ENCODE measurements at regions not wholly inside any gene's neighbourhood (a gene's known extent, or its start where the extent isn't known, plus 50 kb on each side); places are given as distances from the start of the nearest gene placed in this dataset.

GRCh38 chr6:111982681-111983080 lies 71.2 kb upstream of the CCN6 start:
- Histone ChIP-seq H3K9me3 (ENCODE audit: control insufficient read depth in 2 of 2, insufficient read depth in 1 of 2, low read depth in 1 of 2, low read length in 1 of 2) (no peaks in the 10 kb centered on the region), H3K4me3 (ENCODE audit: low read depth in 1 of 2, low read length in 2 of 2) (no peak overlapping the region), H3K36me3 (ENCODE audit: control insufficient read depth in 2 of 2, insufficient read depth in 2 of 2, low read length in 1 of 2) (no peaks in the 10 kb centered on the region), H3K4me1 (ENCODE audit: control insufficient read depth in 2 of 2, insufficient read depth in 2 of 2, low read length in 1 of 2) (peaks cover 0 to 12% of the 10 kb centered on the region in 2 donors), H3K27ac (ENCODE audit: low read depth in 2 of 2, low read length in 1 of 2) (peak overlapping the region; percentile 34 to 42), H3K27me3 (ENCODE audit: control insufficient read depth in 1 of 2, insufficient read depth in 2 of 2, low read length in 2 of 2) (no peaks in the 10 kb centered on the region)
- 57 to 64% methylated on average over 1 of the region's 1 CpG for WGBS, 2 donors

DNA sequence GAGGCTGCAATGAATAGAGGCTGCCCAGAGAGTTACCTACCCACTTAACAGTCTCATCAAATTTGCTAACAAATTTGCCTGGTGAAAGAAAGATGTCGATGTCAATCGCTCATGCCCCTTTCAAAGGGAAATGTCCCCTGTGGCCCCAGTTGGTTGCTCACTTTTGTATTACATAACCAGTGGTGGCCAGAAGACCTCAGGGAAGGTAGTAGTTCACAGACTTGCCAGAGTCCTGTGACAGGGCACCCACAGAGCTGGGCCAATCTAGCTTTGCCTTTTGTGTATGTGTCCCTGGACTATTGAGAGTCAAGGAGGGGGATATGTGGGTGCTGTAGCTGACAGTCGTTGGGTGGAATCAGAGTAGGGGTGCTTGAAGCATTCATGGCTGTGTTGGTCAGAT lies 70.7 kb upstream of the CCN6 start:
- no peaks in the 10 kb centered on the region for H3K9me3 ChIP-seq (ENCODE audit: control insufficient read depth in 2 of 2, insufficient read depth in 1 of 2, low read depth in 1 of 2, low read length in 1 of 2)
- H3K4me3 ChIP-seq (ENCODE audit: low read depth in 1 of 2, low read length in 2 of 2), result no peak overlapping the region
- H3K4me1 ChIP-seq (ENCODE audit: control insufficient read depth in 2 of 2, insufficient read depth in 2 of 2, low read length in 1 of 2), result peaks cover 0 to 13% of the 10 kb centered on the region in 2 donors
- H3K36me3 ChIP-seq (ENCODE audit: control insufficient read depth in 2 of 2, insufficient read depth in 2 of 2, low read length in 1 of 2), result no peaks in the 10 kb centered on the region
- H3K27me3 ChIP-seq (ENCODE audit: control insufficient read depth in 1 of 2, insufficient read depth in 2 of 2, low read length in 2 of 2), result no peaks in the 10 kb centered on the region
- H3K27ac ChIP-seq (ENCODE audit: low read depth in 2 of 2, low read length in 1 of 2), result peak overlapping the region; percentile 42 to 78
- 92 to 95% methylated on average over 3 of the region's 3 CpGs for WGBS, 2 donors

GRCh38 chr6:111984081-111984480 lies 69.8 kb upstream of the CCN6 start:
- H3K4me3 ChIP-seq (ENCODE audit: low read depth in 1 of 2, low read length in 2 of 2), result no peak overlapping the region
- peaks cover 0 to 13% of the 10 kb centered on the region in 2 donors for H3K4me1 ChIP-seq (ENCODE audit: control insufficient read depth in 2 of 2, insufficient read depth in 2 of 2, low read length in 1 of 2)
- no peaks in the 10 kb centered on the region for H3K27me3 ChIP-seq (ENCODE audit: control insufficient read depth in 1 of 2, insufficient read depth in 2 of 2, low read length in 2 of 2)
- no peaks in the 10 kb centered on the region for H3K36me3 ChIP-seq (ENCODE audit: control insufficient read depth in 2 of 2, insufficient read depth in 2 of 2, low read length in 1 of 2)
- no peak overlapping the region for H3K27ac ChIP-seq (ENCODE audit: low read depth in 2 of 2, low read length in 1 of 2)
- WGBS, 2 donors, result 79 to 93% methylated on average over 4 of the region's 4 CpGs
- no peaks in the 10 kb centered on the region for H3K9me3 ChIP-seq (ENCODE audit: control insufficient read depth in 2 of 2, insufficient read depth in 1 of 2, low read depth in 1 of 2, low read length in 1 of 2)

DNA sequence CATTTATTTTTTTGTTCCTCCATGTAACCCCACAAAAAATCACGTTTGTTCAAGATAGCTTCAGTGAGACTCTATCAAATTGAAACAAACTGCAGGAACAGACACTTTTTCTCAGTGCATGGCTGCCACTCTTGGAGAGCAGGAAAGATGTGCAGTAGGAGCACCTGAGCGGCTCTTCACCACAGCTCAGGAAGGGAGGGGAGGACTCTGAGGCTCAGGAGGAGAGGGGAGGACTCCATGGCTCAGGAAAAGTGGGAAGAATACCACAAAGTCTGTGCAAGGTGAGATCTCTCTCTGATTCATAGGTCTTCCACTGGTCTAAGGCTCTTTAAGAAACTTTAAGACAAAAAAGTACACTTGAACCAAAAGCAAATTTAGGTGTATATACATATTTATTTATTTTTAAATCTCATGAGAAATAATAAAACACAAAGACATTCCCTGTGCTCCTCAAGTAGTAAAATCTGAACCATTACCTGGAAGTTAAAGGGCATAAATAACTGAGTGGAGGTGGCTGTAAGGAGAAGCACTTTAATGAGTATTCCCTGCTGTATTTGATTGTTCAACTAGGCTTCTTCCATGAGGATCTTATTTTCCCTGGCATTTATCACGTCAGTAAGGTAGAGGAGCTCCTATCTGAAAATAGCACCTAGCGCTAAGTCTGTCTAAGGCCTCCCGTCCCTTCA lies 69.2 kb upstream of the CCN6 start:
- Histone ChIP-seq H3K9me3 (ENCODE audit: control insufficient read depth in 2 of 2, insufficient read depth in 1 of 2, low read depth in 1 of 2, low read length in 1 of 2) (no peaks in the 10 kb centered on the region), H3K27me3 (ENCODE audit: control insufficient read depth in 1 of 2, insufficient read depth in 2 of 2, low read length in 2 of 2) (no peaks in the 10 kb centered on the region), H3K27ac (ENCODE audit: low read depth in 2 of 2, low read length in 1 of 2) (peak overlapping the region; percentile 31 to 73), H3K36me3 (ENCODE audit: control insufficient read depth in 2 of 2, insufficient read depth in 2 of 2, low read length in 1 of 2) (no peaks in the 10 kb centered on the region), H3K4me1 (ENCODE audit: control insufficient read depth in 2 of 2, insufficient read depth in 2 of 2, low read length in 1 of 2) (peaks cover 0 to 13% of the 10 kb centered on the region in 2 donors), H3K4me3 (ENCODE audit: low read depth in 1 of 2, low read length in 2 of 2) (no peak overlapping the region)
- 72 to 76% methylated on average over 5 of the region's 5 CpGs for WGBS, 2 donors

GRCh38 chr6:111985202-111985731 lies 68.6 kb upstream of the CCN6 start:
- peak overlapping the region; percentile 80 to 83 for H3K27ac ChIP-seq (ENCODE audit: low read depth in 2 of 2, low read length in 1 of 2)
- H3K27me3 ChIP-seq (ENCODE audit: control insufficient read depth in 1 of 2, insufficient read depth in 2 of 2, low read length in 2 of 2), result no peaks in the 10 kb centered on the region
- WGBS, 2 donors, result 53 to 66% methylated on average over 4 of the region's 4 CpGs
- no peak overlapping the region for H3K4me3 ChIP-seq (ENCODE audit: low read depth in 1 of 2, low read length in 2 of 2)
- H3K9me3 ChIP-seq (ENCODE audit: control insufficient read depth in 2 of 2, insufficient read depth in 1 of 2, low read depth in 1 of 2, low read length in 1 of 2), result no peaks in the 10 kb centered on the region
- peaks cover 0 to 13% of the 10 kb centered on the region in 2 donors for H3K4me1 ChIP-seq (ENCODE audit: control insufficient read depth in 2 of 2, insufficient read depth in 2 of 2, low read length in 1 of 2)
- H3K36me3 ChIP-seq (ENCODE audit: control insufficient read depth in 2 of 2, insufficient read depth in 2 of 2, low read length in 1 of 2), result no peaks in the 10 kb centered on the region

DNA sequence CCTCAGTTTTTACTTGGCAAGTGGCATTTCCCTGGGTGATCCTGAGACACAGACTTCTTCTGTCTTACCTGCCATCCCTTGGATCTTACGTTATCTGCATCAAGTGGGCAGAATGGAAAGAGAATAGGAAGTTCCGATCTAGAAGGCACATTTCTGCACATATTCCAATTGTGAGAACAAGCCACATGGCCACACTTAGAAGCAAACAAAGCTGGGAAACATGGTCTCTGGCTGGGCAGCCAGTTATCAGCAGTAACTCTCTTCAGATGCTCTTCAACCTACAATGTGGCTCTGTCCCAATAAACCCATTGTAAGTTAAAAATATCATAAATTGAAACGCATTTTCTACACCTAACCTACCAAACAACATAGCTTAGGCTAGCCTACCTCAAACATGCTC lies 67.3 kb upstream of the CCN6 start:
- no peak overlapping the region for H3K4me3 ChIP-seq (ENCODE audit: low read depth in 1 of 2, low read length in 2 of 2)
- no peaks in the 10 kb centered on the region for H3K27me3 ChIP-seq (ENCODE audit: control insufficient read depth in 1 of 2, insufficient read depth in 2 of 2, low read length in 2 of 2)
- peaks cover 0 to 13% of the 10 kb centered on the region in 2 donors for H3K4me1 ChIP-seq (ENCODE audit: control insufficient read depth in 2 of 2, insufficient read depth in 2 of 2, low read length in 1 of 2)
- H3K27ac ChIP-seq (ENCODE audit: low read depth in 2 of 2, low read length in 1 of 2), result no peak overlapping the region
- H3K9me3 ChIP-seq (ENCODE audit: control insufficient read depth in 2 of 2, insufficient read depth in 1 of 2, low read depth in 1 of 2, low read length in 1 of 2), result no peaks in the 10 kb centered on the region
- WGBS, 2 donors, result 88 to 95% methylated on average over 3 of the region's 3 CpGs
- no peaks in the 10 kb centered on the region for H3K36me3 ChIP-seq (ENCODE audit: control insufficient read depth in 2 of 2, insufficient read depth in 2 of 2, low read length in 1 of 2)

DNA sequence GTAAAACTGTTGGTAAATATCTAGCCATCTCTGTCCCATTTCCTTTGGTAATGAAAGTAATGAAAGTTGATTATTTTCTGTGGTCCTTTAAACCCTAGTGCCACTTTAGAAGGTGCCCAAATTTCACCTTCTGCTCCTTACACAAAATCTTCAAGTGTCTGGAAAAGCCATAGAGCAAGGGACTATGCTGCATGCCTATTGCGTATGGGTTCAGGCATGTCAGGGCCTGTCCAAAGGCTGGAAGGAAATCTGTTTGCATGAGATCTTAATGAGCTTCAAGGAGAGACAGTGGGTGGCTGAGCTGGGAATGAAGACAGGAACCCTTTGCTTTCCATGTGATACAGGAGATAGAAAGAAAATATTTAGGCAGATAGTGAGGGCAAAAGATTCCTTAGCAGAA lies 66.6 kb upstream of the CCN6 start:
- H3K27ac ChIP-seq (ENCODE audit: low read depth in 2 of 2, low read length in 1 of 2), result no peak overlapping the region
- peaks cover 0 to 13% of the 10 kb centered on the region in 2 donors for H3K4me1 ChIP-seq (ENCODE audit: control insufficient read depth in 2 of 2, insufficient read depth in 2 of 2, low read length in 1 of 2)
- WGBS, 2 donors, result 45 to 65% methylated on average over 1 of the region's 1 CpG

GRCh38 chr6:111988926-111989325 lies 65.0 kb upstream of the CCN6 start:
- H3K9me3 ChIP-seq (ENCODE audit: control insufficient read depth in 2 of 2, insufficient read depth in 1 of 2, low read depth in 1 of 2, low read length in 1 of 2), result no peaks in the 10 kb centered on the region
- H3K4me3 ChIP-seq (ENCODE audit: low read depth in 1 of 2, low read length in 2 of 2), result no peak overlapping the region
- 98 to 100% methylated on average over 2 of the region's 2 CpGs for WGBS, 2 donors
- no peak overlapping the region for H3K27ac ChIP-seq (ENCODE audit: low read depth in 2 of 2, low read length in 1 of 2)
- H3K27me3 ChIP-seq (ENCODE audit: control insufficient read depth in 1 of 2, insufficient read depth in 2 of 2, low read length in 2 of 2), result no peaks in the 10 kb centered on the region
- H3K36me3 ChIP-seq (ENCODE audit: control insufficient read depth in 2 of 2, insufficient read depth in 2 of 2, low read length in 1 of 2), result no peaks in the 10 kb centered on the region
- peaks cover 0 to 11% of the 10 kb centered on the region in 2 donors for H3K4me1 ChIP-seq (ENCODE audit: control insufficient read depth in 2 of 2, insufficient read depth in 2 of 2, low read length in 1 of 2)

More for the DNA sequence above, 66.6 kb upstream of the CCN6 start:
- Histone ChIP-seq H3K27me3 (ENCODE audit: control insufficient read depth in 1 of 2, insufficient read depth in 2 of 2, low read length in 2 of 2) (no peaks in the 10 kb centered on the region), H3K9me3 (ENCODE audit: control insufficient read depth in 2 of 2, insufficient read depth in 1 of 2, low read depth in 1 of 2, low read length in 1 of 2) (no peaks in the 10 kb centered on the region), H3K4me3 (ENCODE audit: low read depth in 1 of 2, low read length in 2 of 2) (no peak overlapping the region), H3K36me3 (ENCODE audit: control insufficient read depth in 2 of 2, insufficient read depth in 2 of 2, low read length in 1 of 2) (no peaks in the 10 kb centered on the region)

DNA sequence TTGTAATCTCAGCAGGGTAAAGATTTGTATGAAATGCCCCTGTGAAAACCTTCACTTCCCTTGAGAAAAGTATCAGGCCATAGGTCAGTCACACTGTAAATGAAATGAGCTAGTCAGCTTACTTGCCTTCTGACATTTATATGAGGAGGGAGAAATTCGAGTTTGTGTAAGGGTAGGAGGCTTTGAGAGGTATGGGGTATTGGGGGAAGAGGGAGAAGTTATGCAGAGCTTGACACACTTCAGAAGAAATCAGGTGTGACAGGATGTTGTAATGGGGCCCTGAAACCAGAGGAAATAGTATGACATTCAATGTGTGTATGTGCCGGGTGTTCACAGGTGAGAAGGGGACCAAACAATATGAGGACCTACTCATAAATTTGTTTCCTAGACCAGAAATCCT lies 64.2 kb upstream of the CCN6 start:
- no peaks in the 10 kb centered on the region for H3K9me3 ChIP-seq (ENCODE audit: control insufficient read depth in 2 of 2, insufficient read depth in 1 of 2, low read depth in 1 of 2, low read length in 1 of 2)
- H3K27me3 ChIP-seq (ENCODE audit: control insufficient read depth in 1 of 2, insufficient read depth in 2 of 2, low read length in 2 of 2), result no peaks in the 10 kb centered on the region
- H3K36me3 ChIP-seq (ENCODE audit: control insufficient read depth in 2 of 2, insufficient read depth in 2 of 2, low read length in 1 of 2), result no peaks in the 10 kb centered on the region
- no peak overlapping the region for H3K27ac ChIP-seq (ENCODE audit: low read depth in 2 of 2, low read length in 1 of 2)
- peaks cover 0 to 6% of the 10 kb centered on the region in 2 donors for H3K4me1 ChIP-seq (ENCODE audit: control insufficient read depth in 2 of 2, insufficient read depth in 2 of 2, low read length in 1 of 2)
- H3K4me3 ChIP-seq (ENCODE audit: low read depth in 1 of 2, low read length in 2 of 2), result no peak overlapping the region
- WGBS, 2 donors, result 63 to 72% methylated on average over 2 of the region's 2 CpGs

DNA sequence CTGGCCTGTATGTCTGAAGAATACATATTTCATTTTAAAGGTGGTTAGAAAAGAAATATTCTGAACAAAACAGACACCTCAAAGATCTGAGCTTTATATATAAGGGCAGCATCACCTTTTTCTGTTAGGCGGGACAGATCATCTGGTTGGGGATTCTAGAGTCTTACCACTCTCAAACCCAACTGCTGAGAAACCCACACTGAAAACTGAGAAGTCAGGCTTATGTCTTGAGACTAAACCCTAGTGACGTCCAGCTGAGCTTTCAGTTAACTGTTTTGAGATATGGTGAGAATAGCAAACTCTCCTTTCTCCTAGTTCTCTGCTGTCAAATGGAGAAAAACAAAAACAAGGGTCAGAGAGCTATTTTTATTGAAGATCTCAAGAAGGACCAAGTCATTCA lies 63.7 kb upstream of the CCN6 start:
- 82 to 84% methylated on average over 2 of the region's 2 CpGs for WGBS, 2 donors
- Histone ChIP-seq H3K4me1 (ENCODE audit: control insufficient read depth in 2 of 2, insufficient read depth in 2 of 2, low read length in 1 of 2) (peaks cover 0 to 6% of the 10 kb centered on the region in 2 donors), H3K36me3 (ENCODE audit: control insufficient read depth in 2 of 2, insufficient read depth in 2 of 2, low read length in 1 of 2) (no peaks in the 10 kb centered on the region), H3K27me3 (ENCODE audit: control insufficient read depth in 1 of 2, insufficient read depth in 2 of 2, low read length in 2 of 2) (no peaks in the 10 kb centered on the region), H3K27ac (ENCODE audit: low read depth in 2 of 2, low read length in 1 of 2) (no peak overlapping the region), H3K9me3 (ENCODE audit: control insufficient read depth in 2 of 2, insufficient read depth in 1 of 2, low read depth in 1 of 2, low read length in 1 of 2) (no peaks in the 10 kb centered on the region), H3K4me3 (ENCODE audit: low read depth in 1 of 2, low read length in 2 of 2) (no peak overlapping the region)
